NCI-H1436 (cell line): ENCODE measurements at regions not wholly inside any gene's neighbourhood (a gene's known extent, or its start where the extent isn't known, plus 50 kb on each side); places are given as distances from the start of the nearest gene placed in this dataset.
"Not testable (repeated sequence)": the region's sequence is repeated elsewhere in the genome, so short reads cannot be mapped to it uniquely, and the experiment has no call there.

Experiments used
- DNase-seq: peaks from one replicate; lab custom pipeline; 2025; lab: John Stamatoyannopoulos, UW

DNA sequence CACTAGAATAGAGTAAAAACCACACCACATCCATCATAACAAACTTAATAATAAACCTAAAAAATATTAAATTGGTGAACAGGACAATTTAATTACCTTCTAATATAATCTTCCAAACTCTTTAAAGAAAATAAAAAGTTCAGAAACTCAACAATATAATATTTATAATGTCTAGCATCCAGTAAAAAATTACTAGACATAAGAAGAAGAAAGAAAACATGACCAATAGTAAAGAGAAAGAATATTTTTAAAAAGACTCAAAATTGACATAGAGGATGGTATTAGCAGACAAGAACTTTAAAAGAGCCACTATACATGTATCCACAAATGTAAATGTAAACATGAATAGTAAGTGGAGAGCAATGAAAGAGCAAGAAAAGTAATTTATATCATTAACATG is 388.4 kb downstream of the TFEC start:
- no peak for DNase-seq

DNA sequence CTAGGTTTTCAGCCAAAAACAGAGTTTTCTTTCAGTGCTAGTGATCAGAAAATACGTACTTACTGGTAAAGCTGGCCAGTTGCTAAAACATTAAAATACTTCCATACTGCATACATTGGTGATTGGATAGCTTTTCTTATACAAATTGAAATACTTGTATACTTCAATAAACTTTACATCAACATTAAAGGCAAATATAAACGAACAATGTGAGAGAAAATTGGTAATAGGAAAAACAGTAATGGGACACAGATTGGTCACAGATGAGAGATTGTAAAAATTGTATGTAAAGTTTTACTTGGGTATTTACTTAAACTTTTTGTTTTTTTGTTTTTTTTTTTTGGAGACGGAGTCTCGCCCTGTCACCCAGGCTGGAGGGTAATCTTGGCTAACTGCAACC is 391.7 kb downstream of the TFEC start:
- no peak for DNase-seq

DNA sequence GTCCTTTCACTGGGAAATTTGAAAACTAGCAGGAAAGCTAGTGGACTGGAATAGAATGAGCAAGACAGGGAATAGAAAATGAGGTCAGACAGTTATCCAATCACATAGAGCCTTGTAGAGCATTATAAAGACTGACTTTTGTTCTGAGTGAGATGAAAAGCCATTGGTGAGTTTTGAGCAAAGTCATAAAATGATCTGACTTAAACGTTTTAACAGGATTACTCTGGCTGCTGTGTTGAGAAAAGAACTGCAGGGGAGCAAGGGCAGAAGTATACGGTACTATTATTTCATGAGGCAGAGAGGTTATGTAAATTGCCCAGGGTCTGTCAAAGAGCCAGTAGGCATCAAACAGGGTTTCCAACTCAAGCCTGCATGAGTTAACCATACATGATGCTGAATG is 393.4 kb downstream of the TFEC start:
- DNase-seq: no peak

DNA sequence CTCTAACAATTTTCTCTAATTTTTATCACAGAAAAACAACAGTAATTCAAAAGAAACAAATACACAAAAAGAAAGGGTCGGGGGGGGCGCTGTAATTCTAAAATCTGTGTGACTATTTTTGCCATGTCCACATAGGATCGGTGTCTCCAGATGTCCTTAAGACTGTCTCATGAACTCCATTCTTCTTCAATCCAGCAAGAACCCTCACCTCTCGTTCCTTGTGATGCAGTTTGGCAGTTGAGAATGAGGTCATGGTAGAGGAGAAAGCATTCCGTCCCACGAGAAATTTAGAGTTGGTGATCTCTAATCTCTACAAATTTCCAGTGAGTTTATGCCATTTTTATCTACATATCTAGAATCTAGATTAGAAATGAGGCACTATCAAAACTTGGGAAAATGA is 394.7 kb downstream of the TFEC start:
- no peak for DNase-seq

DNA sequence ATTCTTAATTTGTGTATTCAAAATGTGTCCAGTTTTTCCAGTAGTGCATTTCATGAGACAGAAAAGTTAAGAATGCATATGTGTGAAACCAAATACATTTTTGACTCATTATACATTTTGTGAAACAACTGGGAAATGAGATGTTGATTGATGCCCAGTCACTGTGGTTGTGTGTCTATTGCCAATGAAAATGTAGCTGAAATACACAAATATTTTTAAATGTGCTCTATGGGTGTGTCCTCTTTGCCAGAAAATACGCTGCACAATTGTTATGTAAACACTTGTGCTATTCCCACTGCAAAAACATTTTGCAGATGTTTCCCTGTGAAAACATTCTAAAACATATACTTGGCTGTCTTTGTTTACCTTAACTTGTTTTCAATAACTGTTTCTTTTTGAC is 395.2 kb downstream of the TFEC start:
- no peak for DNase-seq

DNA sequence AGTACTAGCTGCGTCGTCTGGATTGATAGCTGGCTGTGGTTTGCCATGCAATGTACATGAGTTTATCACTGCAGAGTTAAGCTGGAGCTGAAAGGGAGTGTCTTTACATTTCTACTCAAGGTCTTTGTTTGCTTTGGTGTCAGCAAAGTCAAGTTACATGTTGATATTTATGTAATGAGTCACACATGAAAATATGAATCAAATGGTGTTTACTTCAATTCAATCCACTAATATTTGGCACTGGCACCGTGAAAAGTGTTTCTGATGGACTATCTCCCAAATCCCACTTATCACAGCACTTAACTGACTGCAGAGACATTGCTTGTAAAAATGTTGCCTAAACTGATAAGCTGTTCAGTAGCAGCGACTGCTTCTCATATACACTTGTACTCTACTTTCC is 395.9 kb downstream of the TFEC start:
- DNase-seq: no peak

DNA sequence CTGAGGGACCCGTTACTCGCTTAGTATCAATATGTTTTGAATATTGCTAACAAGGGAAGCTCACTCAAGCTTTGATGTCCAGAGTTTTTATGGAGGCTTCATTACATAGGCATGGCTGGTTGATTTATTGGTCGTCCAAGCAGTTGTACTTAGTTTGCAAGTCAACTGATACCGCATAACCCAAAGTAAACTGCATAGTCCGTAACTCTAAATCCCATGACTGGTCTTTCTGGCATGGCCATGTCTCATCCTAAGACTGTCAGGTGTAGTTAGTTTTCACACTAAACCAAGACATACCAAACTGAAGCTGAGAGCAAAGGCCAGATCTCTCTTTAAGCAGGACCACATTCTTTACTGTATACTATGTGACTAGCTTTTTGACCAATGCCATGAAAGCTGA is 397.9 kb downstream of the TFEC start:
- DNase-seq: no peak

DNA sequence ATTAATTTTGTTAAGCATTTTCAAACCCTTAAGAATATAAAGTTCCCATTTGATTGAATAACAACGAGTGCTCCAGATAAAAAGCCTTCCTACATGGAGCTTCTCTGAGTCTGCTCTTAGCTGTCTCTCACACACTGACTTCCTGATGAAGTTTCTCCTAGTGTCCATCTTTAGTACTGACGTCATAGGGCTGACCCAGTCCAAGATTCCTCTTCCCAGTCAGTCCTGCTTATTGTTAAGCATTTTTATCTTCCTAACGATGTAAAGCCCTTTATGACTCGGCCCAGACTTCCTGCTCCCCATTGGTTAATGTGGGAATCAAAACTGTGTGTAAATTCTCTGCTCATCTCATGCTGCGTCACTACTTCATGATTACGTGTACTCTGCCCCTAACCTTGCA is 398.8 kb downstream of the TFEC start:
- no peak for DNase-seq

DNA sequence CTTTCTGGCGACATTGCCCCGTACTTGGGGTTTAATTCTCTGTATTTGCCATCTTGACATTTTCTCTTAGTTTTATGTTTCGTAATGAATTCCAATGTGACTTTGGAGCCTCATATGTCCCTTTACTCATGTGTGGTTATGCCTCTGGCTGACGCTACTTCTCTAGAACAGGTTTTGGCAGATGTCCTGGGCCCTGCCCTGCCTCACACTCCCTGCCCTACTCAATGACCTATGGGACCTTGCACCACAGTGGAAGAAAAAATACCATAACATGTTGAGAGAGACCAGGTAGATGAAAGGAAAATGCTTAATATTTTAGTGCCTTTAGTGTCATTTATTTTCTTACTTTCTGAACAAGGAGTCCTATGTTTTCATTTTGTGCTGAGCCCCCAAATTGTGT is 400.5 kb downstream of the TFEC start:
- no peak for DNase-seq

DNA sequence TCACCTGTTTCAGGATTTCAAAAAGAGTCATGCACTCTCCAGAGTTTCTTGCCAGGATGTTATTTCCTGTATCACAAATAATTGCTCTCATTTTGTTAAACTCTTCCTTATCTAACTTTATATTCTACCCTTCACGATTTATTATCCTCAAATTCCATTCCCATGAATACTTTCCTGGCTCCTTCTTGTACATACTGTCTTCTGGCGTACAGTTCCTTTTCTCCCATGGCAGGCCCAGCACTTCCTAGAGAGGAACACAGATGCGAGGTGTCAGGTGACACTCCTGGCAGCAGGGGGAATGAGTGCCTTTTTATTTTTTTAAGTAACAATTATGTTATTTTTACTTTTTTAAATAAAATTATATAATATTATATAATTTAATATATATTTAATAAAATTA is 411.9 kb downstream of the TFEC start:
- DNase-seq: no peak

DNA sequence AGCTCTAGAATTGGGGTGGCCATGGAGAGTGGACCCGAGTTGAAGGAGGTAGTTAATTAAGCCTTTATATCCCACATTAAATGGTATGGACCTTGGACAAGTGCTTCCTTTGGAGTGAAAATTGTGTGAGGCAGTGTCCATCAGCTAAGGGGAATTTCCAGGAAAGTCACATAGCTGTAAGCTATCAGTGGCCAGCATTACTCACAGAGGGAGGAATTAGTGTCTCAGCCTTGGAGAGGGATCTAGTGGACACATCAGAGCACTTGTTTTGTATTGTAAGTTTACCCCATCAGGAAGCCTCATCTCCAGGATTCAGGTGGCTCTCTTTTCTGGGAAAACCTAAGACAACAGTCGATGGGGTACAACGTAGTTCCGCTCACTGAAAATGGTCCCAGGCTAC is 416.7 kb downstream of the TFEC start:
- DNase-seq: no peak

DNA sequence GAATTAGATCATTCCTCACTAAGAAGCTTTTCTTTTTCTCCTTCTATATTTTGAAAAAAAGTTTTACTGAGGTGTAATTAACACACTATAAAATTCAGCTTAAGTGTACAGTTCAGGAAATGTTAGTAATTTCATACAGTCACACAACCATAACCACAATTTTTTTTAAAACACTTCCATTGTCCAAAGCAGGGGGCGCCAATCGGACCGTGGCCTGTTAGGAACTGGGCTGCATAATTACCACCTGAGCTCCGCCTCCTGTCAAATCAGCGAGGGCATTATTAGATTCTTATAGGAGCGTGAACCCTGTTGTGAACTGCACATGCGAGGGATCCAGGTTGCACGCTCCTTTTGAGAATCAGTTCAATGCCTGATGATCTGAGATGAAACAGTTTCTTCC is 427.1 kb downstream of the TFEC start:
- no peak for DNase-seq

DNA sequence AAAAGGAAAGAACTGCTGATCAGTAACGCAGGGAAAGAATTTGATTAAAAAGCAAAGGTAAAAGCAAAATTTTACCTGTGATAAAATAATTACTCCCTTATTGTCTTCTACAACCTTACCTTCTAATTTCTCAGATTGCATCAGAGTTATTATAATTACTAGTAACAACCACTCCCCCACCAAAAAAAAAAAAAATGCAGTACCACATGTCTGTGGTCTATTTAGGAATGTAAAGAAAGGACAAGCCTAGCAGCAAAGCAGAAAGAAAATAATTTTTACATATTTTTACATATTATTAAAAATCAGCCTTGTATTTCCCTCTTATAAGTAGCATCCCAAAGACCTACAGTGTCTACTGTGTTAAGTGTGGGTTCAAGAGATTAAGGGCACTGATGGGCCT is 430.4 kb downstream of the TFEC start:
- DNase-seq: no peak

DNA sequence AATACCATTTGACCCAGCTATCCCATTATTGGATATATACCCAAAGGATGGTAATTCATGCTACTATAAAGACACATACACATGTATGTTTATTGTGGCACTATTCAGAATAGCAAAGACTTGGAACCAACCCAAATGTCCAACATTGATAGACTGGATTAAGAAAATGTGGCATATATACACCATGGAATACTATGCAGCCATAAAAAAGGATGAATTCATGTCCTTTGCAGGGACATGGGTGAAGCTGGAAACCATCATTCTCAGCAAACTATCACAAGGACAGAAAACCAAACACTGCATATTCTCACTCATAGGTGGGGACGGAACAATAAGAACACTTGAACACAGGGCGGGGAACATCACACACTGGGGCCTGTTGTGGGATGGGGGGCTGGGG is 431.4 kb downstream of the TFEC start:
- DNase-seq: not testable (repeated sequence)

DNA sequence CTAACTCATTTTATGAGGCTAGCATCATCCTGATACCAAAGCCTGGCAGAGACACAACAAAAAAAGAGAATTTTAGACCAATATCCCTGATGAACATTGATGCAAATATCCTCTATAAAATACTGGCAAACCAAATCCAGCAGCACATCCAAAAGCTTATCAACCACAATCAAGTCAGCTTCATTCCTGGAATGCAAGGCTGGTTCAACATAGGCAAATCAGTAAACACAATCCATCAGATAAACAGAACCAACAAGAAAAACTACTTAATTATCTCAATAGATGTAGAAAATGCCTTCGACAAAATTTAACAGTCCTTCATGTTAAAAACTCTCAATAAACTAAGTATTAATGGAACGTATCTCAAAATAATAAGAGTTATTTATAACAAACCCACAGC is 433.3 kb downstream of the TFEC start:
- DNase-seq: not testable (repeated sequence)

DNA sequence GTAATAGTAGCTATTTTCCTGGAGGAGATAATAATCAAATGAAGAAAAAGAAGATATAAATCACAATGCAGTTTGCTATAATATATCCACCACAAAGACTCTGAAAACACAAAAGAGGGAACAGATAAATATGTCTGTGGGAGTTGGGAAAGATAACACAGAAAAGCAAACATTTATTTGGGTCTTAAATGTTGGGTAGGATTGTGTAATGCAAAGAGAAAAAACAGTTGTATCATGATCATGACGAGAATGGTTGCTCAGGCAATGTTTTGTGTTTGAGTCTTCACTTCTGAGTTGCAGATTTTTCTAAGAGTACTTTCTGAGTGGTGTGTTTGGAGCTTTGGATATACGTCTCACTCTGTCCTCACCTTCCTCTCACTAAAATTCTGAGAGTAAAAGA is 437.5 kb downstream of the TFEC start:
- DNase-seq: no peak

DNA sequence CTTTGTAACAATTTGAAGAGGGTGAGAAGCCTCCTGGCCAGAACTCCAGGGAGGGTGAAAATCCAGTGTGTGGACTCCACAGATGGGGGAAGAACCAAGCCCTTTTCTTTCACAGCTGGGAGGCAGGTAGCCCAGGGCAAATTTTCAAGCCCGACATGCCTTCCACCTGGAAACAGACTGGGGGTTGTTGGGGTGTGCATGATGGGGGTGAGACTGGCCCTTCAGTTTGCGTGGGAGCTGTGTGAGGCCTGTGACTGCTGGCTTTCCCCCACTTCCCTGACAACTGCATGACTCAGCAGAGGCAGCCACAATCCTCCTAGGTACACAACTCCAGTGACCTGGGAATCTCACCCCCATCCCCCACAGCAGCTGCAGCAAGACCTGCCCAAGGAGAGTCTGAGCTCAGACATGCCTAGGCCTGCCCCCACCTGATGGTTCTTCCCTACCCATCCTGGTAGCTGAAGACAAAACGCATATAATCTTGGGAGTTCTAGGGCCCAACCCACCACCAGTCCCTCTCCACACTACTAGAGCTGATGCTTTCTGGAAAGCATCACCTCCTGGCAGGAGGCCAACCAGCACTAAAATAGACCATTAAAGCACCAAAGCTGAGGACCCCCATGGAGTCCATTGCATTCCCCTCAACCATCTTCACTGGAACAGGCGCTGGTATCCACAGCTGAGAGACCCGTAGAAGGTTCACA is 445.4 kb downstream of the TFEC start:
- DNase-seq: no peak

DNA sequence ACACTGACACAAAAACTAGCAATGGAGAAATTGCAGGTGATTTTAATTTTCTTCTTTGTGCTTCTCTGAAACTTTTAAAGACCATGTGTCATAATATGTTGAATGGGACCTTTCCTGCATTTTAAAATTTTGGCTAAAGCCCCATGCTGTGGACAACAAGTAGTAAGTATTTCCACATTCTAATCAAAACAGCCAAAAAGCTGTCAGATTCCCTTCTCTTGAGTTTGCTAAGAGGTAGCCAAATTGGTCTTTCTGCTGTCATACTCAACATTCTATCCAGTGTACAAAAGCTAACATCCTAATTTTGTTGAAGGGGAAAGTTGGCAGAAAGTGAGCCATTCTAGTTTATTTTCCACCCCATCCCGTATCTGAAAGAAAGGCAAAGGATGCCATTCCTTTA is 447.6 kb downstream of the TFEC start:
- no peak for DNase-seq

DNA sequence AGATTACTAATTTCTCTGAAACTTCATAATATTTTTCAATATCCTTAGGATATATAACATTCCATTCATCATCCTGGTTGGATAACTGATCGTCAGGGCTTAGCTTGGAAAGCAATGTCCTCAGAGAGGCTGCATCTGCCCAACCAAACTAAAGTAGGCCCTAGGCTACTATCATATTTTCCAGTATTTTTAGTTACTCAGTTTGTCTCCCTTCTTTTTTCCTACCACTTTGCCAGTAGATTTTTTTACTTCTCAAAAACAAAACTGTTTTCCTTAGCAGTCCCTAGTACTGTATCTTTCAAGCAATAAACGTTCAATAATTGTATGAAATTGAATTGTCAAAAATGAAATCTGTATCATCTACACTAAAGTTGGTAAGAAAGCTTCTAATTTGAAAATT is 452.0 kb downstream of the TFEC start:
- DNase-seq: no peak

DNA sequence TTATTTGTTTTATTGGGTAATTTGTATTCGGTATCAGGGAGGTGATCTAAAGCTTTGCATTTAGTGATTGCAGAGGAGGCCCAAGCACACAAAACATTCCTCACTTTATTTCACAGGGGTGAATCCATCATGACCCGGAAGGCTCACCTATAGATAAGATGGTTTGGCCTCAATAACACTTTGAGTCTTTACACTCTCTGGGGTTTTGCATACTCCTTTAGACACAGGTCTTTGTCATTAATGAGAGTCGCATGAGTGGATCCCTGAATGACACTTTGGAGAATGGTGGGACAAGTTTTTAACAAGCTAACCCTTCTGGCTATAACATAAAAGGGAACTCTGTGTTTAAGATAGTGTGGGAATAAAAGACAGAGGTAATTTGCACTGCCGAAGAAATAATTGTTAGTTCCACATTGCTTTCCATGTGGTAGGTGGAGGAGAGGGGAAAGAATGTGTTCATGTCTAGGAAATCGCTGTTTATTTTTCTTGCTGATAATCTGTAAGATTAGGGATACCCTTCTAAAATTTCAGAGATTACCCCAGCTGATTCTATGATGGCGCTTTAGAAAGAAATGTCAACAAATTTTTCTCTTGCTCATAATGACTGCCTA is 455.8 kb downstream of the TFEC start:
- DNase-seq: no peak

DNA sequence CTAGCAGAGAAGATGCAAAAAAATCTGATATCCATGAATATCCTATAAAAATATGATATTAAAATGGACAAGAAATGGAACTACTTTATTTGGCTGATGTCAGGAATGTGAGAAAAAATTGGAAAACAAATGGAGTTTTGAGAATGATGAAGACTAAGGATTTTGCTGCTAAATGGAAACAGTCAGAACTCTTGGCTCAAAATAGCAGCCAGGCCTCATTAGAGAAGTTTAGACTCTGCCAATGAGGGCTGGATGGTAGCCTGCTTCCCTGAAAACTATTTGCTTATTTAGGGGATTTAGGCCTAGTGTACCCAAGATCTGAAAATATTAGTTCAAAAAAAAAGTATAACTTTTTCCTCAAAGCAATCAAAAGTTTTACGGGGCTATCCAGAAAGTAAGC is 458.5 kb downstream of the TFEC start:
- DNase-seq: no peak

DNA sequence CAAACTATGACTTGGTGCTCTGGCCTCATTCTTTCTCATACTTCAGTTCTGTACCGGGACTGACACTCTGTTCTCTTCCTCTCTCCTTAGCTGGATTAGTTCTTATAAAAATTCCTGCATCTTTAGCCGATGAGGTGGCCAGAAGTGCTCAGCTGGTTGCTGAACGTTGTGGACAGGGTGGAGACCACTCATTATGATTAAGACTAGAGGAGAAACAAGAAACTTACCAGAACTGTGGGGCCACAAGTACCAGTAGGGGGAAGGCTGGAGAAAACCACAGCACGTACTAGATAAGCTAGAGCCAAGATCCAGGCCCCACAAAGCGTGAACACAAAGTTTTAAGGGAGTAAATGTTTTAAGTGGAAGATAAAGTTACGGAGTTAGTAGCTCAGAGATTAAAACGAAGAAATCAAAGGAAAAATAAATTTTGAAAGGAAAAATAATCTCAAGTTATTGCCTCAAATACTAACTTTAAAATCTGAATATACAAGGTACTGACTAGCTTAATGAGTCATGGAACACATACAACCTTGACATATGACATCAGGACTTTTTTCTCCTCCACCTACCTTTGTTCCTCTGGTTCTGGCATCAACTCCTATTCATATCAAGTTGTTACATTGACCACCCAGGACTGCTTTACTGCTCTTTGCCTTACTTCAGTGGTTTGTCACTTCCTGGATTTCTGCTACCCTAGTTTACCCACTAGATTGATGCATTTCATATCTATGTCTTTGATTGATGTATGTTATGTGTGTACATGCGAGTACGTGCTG is 469.0 kb downstream of the TFEC start:
- no peak for DNase-seq

DNA sequence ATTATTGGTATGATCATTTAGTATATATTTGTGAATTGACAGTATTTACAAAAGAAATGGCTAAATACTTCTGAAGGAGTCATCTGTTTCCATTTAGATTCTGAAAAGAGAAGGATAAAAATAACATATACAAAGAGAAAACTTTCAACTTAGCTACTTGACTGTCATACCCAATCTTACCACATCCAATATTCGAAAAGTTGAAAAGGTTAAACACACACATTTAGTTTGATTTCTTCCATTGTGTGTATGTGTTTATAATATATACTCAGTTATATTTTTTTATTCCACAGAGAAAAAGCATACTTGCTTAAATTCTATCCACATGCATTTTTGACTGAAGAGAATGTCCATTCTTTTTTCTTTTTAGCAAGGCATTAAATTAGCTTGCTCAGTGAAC is 470.7 kb downstream of the TFEC start:
- no peak for DNase-seq

DNA sequence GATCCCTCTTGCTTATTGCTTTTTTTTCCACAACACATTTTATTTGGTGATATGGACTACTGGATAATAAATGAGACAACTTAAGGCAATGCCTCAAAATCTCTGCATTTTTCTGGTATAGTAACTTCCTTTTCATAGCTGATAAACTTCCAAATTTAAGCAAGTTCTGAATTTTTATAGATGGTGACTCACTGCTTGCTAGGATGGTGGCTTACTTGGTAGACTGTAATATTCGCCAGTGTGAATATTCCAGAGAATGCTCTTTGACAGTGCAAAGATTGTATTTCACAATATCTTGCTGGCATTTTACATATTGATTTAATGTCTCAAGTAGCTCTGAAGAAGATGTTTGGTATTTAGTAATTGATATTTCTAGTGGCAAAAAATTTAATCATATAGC is 472.4 kb downstream of the TFEC start:
- DNase-seq: no peak
